Dedifferentiated amniotic fluid mesenchymal stem cell (primary cell): ENCODE measurements at regions not wholly inside any gene's neighbourhood (a gene's known extent, or its start where the extent isn't known, plus 50 kb on each side); places are given as distances from the start of the nearest gene placed in this dataset.

ENCODE experiments used
- DNase-seq: peaks from one replicate; pipeline ENCODE4 v3.0.0-alpha.2; 2016; ENCODE audit errors: extremely low spot score

DNA sequence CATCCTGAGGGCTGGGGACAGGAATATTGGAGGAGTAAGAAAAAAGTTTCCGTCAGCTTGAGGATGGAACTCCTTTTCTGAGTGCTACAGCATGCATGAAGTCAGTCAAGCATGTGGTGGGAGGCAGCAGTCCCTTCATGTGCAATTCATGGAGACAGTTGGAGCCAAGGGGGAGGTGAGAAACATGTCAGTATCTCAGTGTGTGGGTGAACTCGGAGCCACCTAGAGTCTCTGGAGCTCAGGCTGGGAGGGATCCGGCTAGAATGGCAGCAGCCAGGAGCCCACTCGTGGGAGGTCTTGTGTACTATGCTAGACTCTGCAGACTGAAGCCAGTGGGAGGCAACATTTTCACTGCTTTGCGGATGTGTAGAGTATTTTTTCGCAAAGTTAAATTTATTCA is 60.3 kb downstream of the AVPR1A start:
- no peak for DNase-seq

DNA sequence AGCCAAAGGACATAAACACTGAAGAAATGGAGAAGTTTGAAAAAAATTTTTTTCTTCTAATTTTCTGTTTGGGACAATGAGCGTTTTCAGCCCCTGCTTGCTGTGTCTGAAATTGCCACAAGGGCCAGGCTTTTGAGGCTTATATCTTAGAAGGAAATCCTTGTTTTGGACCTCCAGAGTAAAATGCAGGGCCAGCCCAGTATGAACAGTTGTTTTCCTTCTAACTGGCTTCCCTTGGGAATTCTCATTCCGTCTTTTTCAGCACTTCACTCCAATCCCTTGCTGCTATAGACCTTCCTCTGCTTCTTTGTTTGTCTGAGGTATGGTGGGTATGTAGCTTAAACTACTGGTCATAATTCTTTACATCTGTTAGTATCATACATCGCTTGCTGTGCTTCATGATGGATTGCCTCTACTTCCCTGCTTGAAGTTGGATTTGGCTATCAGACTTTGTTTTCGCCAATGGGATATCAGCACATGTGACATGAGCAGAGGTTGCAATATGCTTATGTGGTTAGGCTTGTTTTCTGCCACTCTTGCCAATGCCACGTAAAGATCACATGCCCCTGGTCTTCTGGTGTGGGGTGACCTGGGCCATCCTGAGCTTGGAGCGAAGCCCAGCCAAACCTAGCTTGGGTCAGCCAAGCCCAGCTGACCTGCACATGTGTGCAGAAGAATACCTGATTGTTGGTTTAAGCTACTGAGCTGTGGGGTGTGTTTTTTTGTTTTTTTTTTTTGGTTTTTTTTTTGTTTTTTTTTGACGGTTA is 64.7 kb downstream of the AVPR1A start:
- DNase-seq: no peak

- no peak for DNase-seq
These were observed 65.9 kb downstream of the AVPR1A start for GRCh38 chr12:63085120-63085519.

GRCh38 chr12:63084501-63084900 is 66.5 kb downstream of the AVPR1A start:
- no peak for DNase-seq

DNA sequence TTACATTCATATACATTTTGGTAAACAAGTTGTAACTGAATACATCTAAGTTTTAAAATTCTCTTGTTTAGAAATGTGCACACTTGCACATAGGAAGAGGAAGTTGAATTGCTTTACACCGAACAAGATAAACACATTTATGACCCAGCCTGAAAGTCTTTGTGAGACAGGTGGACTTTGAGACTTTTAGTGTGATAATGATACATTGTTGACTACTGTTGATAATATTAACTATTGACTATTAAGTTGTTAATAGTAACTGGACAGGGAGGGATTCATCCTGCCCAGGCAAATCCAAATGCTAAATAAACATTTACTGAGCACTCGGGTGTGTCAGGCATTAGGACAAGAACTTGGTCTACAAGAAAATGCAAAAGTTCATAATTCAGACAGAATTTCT is 68.0 kb downstream of the AVPR1A start:
- no peak for DNase-seq

DNA sequence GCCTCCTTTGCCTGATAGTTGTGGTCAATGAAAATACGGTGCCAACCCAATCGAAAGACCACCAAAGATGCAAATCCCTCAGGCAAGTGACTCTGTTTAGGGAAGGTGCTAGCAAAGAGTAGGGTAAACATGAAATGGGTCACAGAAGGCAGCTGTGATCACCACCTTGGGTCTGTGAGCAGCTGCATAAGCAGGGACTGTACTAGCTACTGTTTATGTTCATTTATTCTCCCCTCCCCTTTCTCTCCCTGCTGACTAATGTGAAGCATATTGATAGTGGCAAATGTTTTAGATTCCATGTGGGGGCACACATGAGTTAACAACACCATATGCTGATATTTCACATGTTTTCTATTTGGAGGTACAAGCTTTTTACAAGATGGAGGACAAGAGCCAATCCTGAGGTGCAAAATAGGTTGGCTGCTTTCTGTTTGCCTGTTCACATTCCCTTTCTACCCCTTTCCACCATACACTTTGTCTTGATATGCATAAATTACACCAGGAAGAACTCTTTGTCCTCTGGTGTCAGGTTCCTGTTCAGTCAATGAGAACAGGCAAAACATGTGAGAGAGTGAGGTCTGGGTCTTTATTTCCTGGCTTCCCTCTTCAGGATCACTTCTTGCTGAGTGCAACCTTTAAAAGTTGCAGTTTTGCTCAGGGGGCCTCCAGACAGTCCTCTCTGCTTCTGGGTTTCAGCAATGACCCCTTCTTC is 71.1 kb downstream of the AVPR1A start:
- no peak for DNase-seq

- DNase-seq: no peak
These were observed 72.1 kb downstream of the AVPR1A start for GRCh38 chr12:63078906-63079305.

DNA sequence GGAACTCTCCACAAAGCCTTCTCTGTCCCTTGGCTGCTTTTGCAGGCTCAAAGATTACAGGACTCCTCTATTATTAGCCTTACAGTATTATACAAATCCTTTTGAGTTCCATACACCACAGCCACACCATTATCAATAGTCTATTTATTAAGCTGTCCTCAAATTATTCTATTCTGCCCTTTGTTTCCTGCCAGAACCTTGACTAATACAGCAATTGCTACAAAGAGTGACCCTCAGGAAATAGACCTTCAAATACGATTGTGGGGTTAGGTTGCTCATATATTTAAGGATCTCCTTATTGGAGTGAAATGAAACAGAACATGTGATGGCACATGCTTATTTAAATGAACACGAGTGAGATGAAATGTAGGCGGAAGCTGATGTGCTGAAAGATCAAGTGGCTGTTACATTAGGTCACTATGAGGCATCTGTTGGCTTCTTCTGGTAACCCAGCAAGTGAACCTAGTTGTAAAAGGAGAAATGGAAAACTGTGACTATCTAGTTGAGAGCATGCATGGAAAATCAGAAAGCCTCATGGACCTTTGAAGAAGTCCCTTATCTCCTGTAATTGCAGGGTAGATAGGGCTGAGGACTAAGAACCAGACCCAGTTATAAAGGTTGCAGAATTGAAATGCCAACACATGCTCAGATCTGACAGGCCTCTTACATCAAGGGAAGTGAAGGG is 75.5 kb downstream of the AVPR1A start:
- DNase-seq: no peak

- no peak for DNase-seq
These were observed 80.3 kb downstream of the AVPR1A start for GRCh38 chr12:63070709-63071108.

DNA sequence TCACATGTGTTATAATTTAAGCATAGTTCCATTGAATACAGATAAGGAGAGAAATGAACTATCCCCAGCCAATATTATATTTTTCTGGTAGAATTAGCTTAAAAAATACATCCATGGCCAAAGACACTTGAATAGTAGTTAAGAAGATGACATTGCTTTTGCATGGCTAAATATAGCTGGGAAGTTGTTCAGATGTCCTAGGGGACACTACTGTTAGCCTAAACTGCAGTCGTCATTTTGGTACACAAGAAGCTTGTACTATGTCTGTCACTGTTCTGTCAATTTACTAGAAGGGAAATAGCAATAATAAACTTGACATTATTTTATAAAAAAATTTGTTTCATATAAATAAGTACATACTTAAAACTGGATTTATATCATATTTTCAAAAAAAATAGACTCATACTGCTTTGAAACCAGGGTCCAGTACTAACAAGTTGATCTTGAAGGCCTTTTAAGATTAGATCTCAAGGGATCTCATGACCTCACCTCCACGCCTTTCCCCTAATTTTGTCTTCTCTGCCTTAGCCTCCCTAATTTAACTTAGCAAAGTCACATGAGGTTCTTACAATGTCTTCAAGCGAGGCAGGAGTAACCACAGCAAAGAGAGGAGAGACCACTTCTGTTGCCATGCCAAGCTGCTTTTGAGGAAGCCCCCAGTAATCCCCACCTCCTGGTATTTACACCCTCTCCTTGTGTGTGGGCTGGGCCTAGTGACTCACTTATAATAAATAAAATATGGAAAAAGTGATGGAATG is 81.0 kb downstream of the AVPR1A start:
- DNase-seq: no peak

DNA sequence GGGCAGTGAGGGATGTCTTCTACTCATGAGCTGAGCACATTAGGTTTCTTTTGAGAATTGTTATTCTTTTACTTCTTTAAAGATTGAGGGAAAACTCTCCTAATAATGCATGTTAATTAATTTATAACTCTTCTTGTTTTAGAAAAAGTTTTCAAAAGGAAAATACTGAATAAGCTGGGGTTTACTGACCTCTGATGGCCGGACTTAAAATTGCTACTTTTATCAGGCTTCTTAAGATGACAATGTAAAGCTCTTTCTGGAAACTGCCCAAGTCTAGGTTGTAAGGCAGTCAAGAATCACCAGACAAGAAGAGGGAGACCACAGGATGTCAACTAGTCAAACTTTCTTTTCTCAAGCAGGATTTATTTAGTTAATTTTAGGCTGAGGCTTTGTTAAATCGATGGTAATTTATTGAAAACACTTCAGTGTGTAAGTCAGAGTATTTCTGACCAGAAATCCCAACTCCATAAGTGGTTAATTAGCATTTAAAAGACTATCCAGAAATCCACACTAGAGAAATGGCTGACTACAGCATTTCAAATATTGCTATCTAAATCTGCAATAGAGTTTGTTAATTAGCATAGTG is 82.1 kb downstream of the AVPR1A start:
- peak; percentile 83 for DNase-seq

DNA sequence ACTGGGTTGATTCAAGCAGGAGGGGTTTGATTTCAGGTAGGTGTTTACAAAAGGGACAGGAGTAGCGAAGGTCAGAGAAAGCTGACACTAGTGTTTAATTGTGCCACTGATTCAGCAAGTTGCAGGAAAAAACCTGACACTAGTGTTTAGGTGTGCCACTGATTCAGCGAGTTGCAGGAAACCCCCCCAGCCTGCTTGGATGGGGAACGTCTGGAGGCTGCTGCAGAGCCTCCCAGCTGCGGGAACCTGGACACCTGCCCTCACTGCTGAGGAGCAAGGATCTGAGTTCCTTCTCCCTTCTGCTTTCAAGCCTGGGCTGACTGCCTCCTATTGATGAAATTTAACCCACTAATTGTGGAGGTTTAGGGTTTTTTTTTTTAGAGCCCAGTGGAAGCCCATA is 84.2 kb downstream of the AVPR1A start:
- DNase-seq: no peak

GRCh38 chr12:63066136-63066535 is 84.9 kb downstream of the AVPR1A start:
- DNase-seq: no peak

GRCh38 chr12:63064080-63064479 is 86.9 kb downstream of the AVPR1A start:
- no peak for DNase-seq

GRCh38 chr12:63056649-63057048 is 94.4 kb downstream of the AVPR1A start:
- DNase-seq: no peak

DNA sequence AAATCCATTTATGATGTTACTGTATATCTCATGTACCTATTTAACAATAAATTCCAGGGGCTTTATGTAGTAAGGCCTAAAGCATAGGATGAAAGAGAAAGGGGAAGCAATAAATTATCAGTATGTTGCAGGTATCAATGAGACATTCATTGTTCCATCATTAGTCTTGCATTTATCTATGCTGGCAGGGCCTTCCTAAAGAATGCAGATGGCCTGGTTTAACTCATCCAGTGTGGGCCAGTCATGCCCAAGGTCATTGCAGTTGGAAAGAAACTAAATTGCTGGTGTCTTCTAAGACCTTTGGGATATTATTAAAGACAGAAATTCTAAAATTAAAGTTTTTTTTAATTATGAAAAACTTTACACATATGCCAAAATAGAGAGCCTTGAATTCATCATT is 98.3 kb downstream of the AVPR1A start:
- no peak for DNase-seq

GRCh38 chr12:63047146-63047545 is 103.9 kb downstream of the AVPR1A start:
- DNase-seq: no peak

GRCh38 chr12:63045020-63045860 is 105.8 kb downstream of the AVPR1A start:
- DNase-seq: peak; percentile 89

GRCh38 chr12:63042646-63043045 is 107.7 kb upstream of the PPM1H start:
- DNase-seq: peak; percentile 37

DNA sequence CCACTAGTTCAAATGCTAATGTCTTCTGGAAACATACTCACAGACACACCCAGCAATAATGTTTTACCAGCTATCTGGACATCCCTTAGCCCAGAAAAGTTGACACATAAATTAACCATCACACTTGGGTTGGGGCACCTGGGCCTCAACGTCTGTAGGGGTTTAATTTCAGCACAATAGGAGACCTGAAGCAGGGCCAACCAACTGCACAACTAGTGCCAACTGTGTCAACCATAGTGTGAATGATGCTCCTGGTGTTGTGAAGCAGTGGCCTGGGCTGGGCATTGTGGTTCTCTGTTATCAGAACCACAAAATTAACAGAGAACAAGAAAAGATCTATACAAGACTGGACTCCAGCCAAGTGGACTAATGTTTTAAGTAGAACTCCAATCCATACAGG is 106.7 kb upstream of the PPM1H start:
- no peak for DNase-seq
